Breast epithelium (tissue), 4 donors: ENCODE measurements at regions not wholly inside any gene's neighbourhood (a gene's known extent, or its start where the extent isn't known, plus 50 kb on each side); places are given as distances from the start of the nearest gene placed in this dataset.

Experiments
- DNase-seq, 2 donors: peaks; one replicate each; pipeline ENCODE4 v3.0.0-alpha.2; 2019; ENCODE audit warnings: low spot score in 2 of 2
- H3K27ac ChIP-seq, 2 donors: fragments of 200-600 bp; sonication (generic) in 1 of 2; one replicate each; pipeline ENCODE4 v1.5.1; 2016 to 2019; ENCODE audit warnings: mild to moderate bottlenecking in 1 of 2
- H3K27me3 ChIP-seq, 2 donors: fragments of 200-600 bp; sonication (generic) in 1 of 2; one replicate each; pipeline versions ENCODE4 v1.5.1 to v1.6.0; 2017 to 2019; ENCODE audit warnings: control low read depth in 1 of 2, mild to moderate bottlenecking in 1 of 2
- H3K36me3 ChIP-seq: fragments of 200-600 bp; one replicate; pipeline ENCODE4 v1.5.1; 2019
- H3K4me1 ChIP-seq, 2 donors: fragments of 200-600 bp; sonication (generic); one replicate each; pipeline ENCODE4 v1.5.1; 2016 to 2019; ENCODE audit warnings: control low read depth in 1 of 2
- H3K4me3 ChIP-seq, 3 donors: fragments of 200-600 bp; sonication (generic); 1 replicate in 2 of 3; 2 replicates in 1 of 3; pipeline ENCODE4 v1.5.1; 2016 to 2019; ENCODE audit warnings: mild to moderate bottlenecking in 3 of 3, moderate library complexity in 2 of 3
- H3K9me3 ChIP-seq, 2 donors: fragments of 200-600 bp; sonication (generic) in 1 of 2; one replicate each; pipeline ENCODE4 v1.5.1; 2016 to 2019; ENCODE audit warnings: control low read depth in 1 of 2
- POLR2A ChIP-seq: fragments of 450-650 bp; IDR thresholded peaks from one replicate; pipeline ENCODE4 v1.6.1; 2016; ENCODE audit warnings: antibody characterized with exemption, mild to moderate bottlenecking, moderate library complexity
- POLR2AphosphoS5 ChIP-seq, 3 donors: sonication (generic); formaldehyde crosslinking; IDR thresholded peaks; one replicate each; pipeline ENCODE4 v1.6.1; 2017; ENCODE audit warnings: antibody characterized with exemption in 3 of 3
- intact Hi-C: fragments of 100-400 bp; cut with DNase I; formaldehyde crosslinking; loops from one replicate; pipeline ENCODE4 v1.15.1; 2023; ENCODE audit warnings: low total_unique reads
- TF ChIP-seq, protein P1 (sequence below), 3 donors: fragments of 450-650 bp; IDR thresholded peaks; one replicate each; pipeline ENCODE4 v1.5.1; 2016 to 2017; ENCODE audit warnings: antibody characterized with exemption in 3 of 3, mild to moderate bottlenecking in 3 of 3, moderate library complexity in 3 of 3

DNA sequence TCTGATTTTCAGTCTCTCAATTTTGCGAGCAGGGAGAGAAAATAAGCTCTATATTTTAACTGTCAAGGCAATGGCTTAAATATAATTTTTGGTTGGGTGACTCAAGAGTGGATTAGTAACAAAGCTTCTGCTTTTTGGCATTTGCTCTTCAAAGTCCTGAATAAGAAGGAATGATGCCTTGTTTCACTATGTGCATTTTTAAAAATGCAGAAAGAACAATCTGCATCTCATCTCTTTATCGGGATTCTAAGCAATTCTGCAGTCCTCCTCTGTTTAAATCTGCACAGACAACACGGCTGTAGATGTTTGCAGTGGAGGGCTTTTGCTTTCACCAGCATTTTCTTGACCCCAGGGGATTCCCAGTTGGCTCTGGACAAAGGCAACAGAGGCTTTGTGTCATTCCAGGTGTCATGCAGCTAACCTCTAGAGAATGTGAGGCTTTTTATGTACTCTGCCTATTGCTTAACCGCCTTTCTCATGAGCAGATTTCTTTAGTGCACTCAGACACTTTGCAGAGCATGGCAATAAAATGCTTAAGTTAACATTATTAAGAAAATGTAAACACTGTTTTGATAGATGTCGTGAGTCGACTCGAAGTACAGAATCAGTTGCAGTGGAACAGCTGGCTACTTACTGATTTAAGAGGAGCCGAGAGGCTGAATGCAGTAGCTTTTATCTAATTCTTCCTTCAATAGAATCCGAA lies 783.2 kb upstream of the NEGR1 start:
- TF ChIP-seq, protein P1, sequence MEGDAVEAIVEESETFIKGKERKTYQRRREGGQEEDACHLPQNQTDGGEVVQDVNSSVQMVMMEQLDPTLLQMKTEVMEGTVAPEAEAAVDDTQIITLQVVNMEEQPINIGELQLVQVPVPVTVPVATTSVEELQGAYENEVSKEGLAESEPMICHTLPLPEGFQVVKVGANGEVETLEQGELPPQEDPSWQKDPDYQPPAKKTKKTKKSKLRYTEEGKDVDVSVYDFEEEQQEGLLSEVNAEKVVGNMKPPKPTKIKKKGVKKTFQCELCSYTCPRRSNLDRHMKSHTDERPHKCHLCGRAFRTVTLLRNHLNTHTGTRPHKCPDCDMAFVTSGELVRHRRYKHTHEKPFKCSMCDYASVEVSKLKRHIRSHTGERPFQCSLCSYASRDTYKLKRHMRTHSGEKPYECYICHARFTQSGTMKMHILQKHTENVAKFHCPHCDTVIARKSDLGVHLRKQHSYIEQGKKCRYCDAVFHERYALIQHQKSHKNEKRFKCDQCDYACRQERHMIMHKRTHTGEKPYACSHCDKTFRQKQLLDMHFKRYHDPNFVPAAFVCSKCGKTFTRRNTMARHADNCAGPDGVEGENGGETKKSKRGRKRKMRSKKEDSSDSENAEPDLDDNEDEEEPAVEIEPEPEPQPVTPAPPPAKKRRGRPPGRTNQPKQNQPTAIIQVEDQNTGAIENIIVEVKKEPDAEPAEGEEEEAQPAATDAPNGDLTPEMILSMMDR (IDR thresholded peaks at IDR 0.05), result no peak
- TF ChIP-seq POLR2A (no peak), POLR2AphosphoS5 (IDR thresholded peaks at IDR 0.05) (no peak)
- Histone ChIP-seq H3K4me3 (no peak overlapping the region), H3K4me1 (no peaks in the 10 kb centered on the region), H3K27me3 (no peaks in the 10 kb centered on the region), H3K9me3 (peaks cover 5 to 9% of the 10 kb centered on the region in 2 donors), H3K36me3 (no peaks in the 10 kb centered on the region), H3K27ac (no peak overlapping the region)
- DNase-seq, result no peak
- intact Hi-C loops, result loop anchor here (5.0 kb wide), 1 partner anchor 657 kb away; no protein-coding TSS in a partner anchor

- Histone ChIP-seq H3K4me3 (no peak overlapping the region), H3K27me3 (no peaks in the 10 kb centered on the region), H3K9me3 (peaks cover under 1 to 4% of the 10 kb centered on the region in 2 donors), H3K36me3 (no peaks in the 10 kb centered on the region), H3K4me1 (no peaks in the 10 kb centered on the region), H3K27ac (no peak overlapping the region)
- no peak for DNase-seq
- intact Hi-C loops, result no loop called here
- no peak for TF ChIP-seq POLR2A
- no peak for TF ChIP-seq POLR2AphosphoS5 (IDR thresholded peaks at IDR 0.05)
- TF ChIP-seq, protein P1 (IDR thresholded peaks at IDR 0.05), result no peak
Observed at GRCh38 chr1:73056826-73057225, 774.5 kb upstream of the NEGR1 start.

DNA sequence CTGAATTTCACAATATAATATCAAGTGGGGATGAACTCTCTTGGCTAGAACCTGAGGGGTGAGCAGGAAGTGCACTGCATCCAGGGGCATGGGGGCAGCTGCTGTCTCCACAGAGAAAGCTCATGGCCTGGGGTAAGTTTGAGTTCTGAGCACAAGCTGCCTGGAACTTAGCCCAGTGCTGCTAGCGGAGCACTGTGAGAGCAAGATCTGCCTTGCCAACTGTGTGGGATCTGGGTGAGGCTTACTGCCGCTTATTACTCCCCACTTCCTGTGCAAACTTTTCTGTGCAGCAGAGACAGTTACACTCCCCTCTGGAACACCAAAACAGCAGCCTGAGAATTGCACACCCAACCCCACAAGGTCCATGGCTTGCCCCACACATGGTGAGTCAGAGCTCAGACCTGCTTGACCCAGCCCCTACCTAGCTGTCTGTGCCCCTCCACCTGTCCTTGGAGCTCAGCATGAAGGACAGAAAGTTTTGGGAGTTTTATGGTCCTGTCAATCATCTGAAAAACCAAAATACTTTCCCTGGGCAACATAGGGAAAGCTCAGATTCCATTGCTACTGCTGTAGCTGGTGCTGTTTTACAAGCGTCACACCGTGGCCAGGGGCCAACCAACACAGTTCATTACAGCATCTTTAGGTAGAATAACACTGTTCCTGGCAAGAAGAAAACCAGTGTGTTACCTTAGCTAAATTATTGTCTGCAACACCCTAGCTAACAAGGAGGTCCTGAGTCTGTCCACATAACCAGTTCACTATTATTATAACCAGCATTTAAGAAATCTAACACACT lies 762.1 kb upstream of the NEGR1 start:
- TF ChIP-seq POLR2AphosphoS5 (IDR thresholded peaks at IDR 0.05) (no peak), POLR2A (no peak)
- TF ChIP-seq, protein P1 (IDR thresholded peaks at IDR 0.05), result no peak
- no peak for DNase-seq

GRCh38 chr1:73042403-73042802 lies 760.1 kb upstream of the NEGR1 start:
- Histone ChIP-seq H3K36me3 (no peaks in the 10 kb centered on the region), H3K27me3 (no peaks in the 10 kb centered on the region), H3K9me3 (no peaks in the 10 kb centered on the region), H3K27ac (no peak overlapping the region), H3K4me3 (no peak overlapping the region), H3K4me1 (no peaks in the 10 kb centered on the region)
- intact Hi-C loops, result no loop called here
- TF ChIP-seq, protein P1 (IDR thresholded peaks at IDR 0.05), result no peak
- TF ChIP-seq POLR2A (no peak), POLR2AphosphoS5 (IDR thresholded peaks at IDR 0.05) (no peak)
- DNase-seq, result no peak

More for the DNA sequence above, 762.1 kb upstream of the NEGR1 start:
- Histone ChIP-seq H3K36me3 (no peaks in the 10 kb centered on the region), H3K4me1 (no peaks in the 10 kb centered on the region), H3K4me3 (no peak overlapping the region), H3K27me3 (no peaks in the 10 kb centered on the region), H3K27ac (no peak overlapping the region), H3K9me3 (no peaks in the 10 kb centered on the region)
- intact Hi-C loops, result no loop called here

DNA sequence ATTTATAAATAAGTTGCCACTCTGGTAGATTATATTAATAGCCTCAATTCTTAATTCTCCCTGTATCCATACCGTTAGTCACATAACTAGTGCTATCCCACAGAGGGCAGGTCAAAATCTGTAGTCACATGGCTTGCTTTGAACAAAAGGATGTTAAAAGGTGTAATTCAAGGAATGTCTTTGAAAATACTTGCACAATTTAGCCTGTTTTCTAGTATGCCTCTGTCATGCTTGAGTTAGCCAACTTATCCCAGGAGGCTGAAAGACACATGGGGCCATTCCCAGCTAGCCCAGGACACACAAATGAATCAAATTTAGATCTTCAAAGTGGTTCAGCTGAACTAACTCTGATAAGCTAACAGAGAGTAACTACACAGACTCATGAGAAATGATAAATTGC lies 758.5 kb upstream of the NEGR1 start:
- no peak overlapping the region for H3K4me3 ChIP-seq
- H3K4me1 ChIP-seq, result no peaks in the 10 kb centered on the region
- no peak for DNase-seq
- H3K27me3 ChIP-seq, result no peaks in the 10 kb centered on the region
- H3K27ac ChIP-seq, result no peak overlapping the region
- TF ChIP-seq, protein P1 (IDR thresholded peaks at IDR 0.05), result no peak
- TF ChIP-seq POLR2A, result no peak
- H3K9me3 ChIP-seq, result no peaks in the 10 kb centered on the region
- intact Hi-C loops, result no loop called here
- no peaks in the 10 kb centered on the region for H3K36me3 ChIP-seq
